NCI-H1105 treated with DMSO at 0.1 percent for 48 hours (cell line): ENCODE measurements at regions not wholly inside any gene's neighbourhood (a gene's known extent, or its start where the extent isn't known, plus 50 kb on each side); places are given as distances from the start of the nearest gene placed in this dataset.
"Not testable (repeated sequence)": the region's sequence is repeated elsewhere in the genome, so short reads cannot be mapped to it uniquely, and the experiment has no call there.

Experiments used
- DNase-seq: peaks from one replicate; lab custom pipeline; 2025; lab: John Stamatoyannopoulos, UW

DNA sequence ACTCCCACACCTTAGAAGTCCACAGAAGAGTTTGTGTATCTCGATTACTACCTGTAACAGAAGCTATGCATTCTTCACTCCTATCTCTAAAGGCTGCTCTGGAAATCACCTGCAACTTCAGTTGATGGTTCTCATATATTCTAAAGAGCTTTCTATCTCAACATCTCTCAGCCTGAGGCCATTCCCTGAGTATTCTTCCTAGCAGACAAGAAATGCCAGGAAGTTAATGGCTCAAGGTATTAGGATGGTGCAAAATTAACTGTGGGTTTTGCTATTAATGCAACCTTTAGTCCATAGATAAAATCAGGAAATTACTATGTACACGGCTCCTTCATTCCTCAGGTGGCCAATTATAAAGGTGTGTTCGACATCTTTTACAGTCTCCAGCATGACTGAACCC, 290.1 kb downstream of the ZNF716 start:
- DNase-seq = not testable (repeated sequence)

DNA sequence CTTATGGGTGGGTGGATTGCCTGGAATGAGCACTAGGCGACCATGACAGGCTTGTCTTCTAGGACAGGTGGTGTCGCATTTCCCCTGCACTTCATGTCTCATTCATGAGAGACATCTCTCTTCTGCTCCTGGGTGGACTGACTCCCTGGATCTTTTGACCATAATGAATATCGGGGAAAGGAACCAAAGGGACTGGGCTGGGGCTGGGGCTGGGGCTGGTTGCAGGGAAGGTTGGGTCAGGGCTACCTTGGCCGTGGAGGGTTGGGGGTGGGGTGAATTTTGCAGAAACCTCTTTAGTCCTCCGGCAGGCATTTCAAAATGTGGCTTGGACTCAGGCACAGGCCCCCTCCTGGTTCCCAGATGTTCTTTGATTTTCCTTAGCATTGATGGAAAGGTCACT, 319.2 kb downstream of the ZNF716 start:
- DNase-seq = no peak

DNA sequence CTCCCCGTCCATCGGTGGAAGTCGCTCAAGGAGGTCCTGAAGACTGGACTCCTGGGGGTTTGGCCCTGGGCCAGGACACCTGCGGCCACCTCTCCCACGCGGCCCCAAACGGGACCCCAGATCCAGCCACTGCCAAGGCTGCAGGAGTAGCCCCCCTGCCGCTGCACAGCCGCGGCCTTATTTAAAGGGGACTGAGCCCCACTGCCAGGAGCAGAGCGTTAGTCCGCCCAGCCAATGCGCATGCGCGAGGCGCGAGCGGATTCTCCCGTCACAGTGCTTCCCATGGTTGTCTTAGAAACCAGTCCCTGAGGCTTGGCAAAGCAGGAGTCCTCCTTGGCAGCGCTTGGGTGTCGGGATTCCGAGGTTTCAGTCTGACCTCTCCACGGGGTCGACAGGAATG, 320.0 kb downstream of the ZNF716 start:
- DNase-seq = peak; percentile 52

DNA sequence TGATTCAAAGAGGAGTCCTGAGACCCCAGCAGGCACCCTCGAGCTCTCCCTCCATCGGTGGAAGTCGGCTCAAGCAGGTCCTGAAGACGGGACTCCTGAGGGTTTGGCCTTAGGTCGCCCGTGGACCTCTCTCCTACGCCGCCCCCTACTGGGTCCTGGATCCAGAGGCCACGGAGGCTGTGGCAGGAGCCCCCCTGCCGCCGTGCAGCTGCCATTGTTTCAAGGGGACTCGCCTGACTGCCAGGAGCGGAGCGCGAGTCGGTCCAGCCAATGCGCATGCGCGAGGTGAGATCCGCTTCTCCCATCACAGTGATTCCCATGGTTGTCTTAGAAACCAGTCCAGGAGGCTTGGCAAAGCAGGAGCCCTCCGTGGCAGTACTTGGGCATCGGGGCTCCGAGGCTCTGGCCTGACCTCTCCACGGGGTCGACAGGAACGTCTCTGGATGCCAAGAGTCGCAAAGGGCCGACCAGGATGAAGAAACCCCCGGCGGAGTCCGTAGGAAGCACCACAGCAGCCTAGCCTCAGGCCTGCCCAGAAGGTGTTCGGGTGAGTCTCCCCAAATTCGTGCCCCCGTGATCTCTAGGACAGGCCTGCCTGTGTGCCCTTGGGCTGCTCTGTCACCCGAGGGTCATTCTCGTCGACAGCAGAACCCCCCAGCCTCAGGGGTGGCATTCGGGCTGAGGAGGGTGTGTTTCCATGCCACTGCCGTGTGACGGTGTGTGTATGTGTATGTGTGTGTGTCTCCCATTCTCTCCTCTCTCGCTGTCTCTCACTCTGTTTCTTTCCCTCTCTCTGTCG, 322.3 kb downstream of the ZNF716 start:
- DNase-seq = peak; percentile 83

DNA sequence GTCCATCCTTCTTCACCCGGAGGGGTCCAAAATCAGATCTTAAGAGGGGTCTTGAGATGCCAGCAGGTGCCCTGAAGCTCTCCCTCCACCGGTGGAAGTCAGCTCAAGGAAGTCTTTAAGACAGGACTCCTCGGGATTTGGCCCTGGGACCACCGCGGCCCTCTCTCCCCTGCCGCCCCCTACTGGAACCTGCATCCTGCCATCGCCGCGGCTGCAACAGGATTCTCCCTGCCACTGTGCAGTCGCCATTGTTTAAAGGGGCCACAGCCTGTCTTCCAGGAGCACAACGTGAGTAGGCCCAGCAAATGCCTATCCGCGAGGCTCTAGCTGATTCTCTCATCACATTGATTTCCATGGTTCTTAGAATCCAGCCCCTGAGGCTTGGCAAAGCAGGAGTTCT, 324.3 kb downstream of the ZNF716 start:
- no peak for DNase-seq

DNA sequence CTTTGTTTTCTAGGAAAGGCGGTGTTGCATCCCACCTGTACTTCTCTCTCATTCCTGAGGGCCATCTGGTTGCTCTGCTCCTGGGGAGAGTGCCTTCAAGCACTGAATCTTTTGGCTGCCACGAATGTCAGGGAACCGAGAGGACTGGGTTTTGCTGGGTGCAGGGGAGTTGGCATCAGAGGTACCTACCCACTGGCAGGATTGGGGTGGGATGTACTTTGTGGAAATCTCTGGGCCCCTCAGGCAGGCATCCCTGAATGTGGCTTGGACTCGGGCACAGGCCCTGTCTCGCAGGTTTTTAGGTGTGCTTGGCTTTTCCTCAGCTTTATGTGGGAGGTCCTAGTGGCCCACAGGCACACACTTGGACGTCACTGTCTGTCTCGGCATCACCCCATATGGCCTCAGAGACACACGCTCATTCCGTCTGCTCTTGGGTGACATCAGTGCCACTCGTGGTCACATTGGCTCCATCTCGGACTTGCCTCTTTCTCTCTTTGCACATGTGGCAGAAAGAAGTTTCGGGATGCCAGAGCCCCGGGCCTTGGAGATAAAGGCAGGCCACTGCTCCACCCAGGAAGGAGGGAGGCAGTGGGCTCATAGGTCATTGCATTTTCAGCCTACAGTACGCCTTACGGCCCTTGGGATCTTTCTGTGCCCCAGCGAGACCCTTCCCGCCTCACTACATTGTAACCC, 325.6 kb downstream of the ZNF716 start:
- DNase-seq = no peak

DNA sequence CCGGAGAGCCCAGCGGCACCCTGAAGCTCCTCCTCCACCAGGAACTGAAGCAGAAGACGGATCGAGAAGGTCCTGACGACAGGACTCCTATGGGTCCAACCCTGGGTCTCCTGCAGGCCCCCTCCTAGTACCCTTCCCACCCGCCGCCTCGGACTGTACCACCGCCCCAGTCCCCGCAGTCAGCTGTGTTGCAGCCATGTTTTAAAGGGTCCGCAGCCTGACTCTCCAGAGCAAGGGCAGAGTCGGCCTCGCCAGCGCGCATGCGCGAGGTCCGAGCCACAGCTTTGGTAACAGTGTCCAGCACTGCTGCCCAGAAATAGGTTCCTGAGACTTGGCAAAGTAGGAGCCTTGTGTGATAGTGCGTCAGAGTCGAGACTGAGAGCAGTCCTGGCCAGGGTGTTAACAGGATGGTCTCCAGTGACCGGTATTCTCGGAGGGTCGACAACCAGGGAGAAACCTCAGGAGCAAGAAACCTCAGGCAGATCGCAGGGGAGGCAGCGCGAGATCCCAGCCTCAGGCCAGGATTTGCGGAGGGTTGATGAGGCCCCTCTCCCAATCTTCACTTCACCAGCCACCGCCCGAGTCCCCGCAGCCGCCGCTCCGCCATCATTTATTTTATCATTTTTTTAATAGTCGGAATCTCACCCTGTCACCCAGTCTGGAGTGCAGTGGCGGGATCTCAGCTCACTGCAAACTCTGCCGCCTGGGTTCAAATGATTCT, 326.3 kb downstream of the ZNF716 start:
- DNase-seq = peak; percentile 34

DNA sequence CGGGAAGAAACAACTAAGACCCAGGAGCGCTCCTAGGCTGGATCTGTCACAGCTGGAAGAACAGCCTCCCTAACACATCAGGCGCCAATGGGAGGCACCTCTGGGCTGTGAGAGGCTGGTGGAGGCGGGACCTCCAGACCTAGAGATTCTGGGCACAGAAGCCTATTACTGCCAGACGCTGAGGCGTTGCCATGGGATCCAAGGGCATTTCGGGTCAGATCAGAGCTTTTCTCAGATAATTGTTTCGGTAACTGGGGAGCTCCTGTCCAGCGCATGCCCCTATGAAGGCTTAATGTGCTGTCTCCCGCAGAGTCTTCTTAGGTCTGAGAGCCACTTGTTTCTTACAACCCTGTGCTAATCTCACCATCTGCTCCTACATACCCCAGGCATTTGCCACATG, 339.2 kb downstream of the ZNF716 start:
- peak; percentile 2 for DNase-seq

DNA sequence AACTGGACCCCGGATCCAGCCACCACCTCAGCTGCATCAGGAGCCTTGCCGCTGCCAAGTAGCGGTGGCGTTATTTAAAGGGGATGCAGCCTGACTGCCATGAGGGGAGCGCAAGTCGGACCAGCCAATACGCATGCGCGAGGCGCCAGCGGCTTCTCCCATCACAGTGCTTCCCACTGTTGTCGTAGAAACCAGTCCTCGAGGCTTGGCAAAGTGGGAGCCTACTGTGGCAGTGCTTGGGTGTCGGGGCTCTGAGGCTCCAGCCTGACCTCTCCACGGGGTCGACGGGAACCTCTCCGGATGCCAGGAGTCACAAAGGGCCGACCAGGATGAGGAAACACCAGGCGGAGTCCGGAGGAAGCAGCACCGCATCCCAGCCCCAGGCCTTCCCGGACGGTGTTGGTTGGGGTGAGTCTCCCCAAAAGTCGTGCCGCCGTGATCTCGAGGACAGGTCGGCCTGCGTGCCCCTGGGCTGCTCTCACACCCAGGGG, 369.6 kb downstream of the ZNF716 start:
- no peak for DNase-seq

DNA sequence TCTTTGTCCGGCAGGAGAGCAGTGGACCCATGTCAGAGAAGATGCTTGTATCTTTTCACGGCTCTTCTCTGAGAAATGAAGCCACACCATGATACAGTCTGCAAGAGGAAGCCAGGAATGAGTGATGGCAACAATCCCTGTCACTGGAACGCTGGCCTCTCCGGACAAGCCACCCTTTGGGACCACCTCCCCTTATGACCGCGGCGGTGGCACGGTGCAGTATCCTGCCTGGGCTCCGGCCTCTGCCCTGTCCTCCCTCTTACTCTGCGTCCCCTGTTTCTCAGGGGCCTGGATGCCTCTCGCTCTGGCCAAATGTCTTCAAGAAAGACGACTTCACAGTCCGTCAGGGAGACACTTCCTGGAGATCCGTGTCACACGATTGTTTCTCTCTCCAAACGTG, 370.5 kb downstream of the ZNF716 start:
- DNase-seq = no peak

DNA sequence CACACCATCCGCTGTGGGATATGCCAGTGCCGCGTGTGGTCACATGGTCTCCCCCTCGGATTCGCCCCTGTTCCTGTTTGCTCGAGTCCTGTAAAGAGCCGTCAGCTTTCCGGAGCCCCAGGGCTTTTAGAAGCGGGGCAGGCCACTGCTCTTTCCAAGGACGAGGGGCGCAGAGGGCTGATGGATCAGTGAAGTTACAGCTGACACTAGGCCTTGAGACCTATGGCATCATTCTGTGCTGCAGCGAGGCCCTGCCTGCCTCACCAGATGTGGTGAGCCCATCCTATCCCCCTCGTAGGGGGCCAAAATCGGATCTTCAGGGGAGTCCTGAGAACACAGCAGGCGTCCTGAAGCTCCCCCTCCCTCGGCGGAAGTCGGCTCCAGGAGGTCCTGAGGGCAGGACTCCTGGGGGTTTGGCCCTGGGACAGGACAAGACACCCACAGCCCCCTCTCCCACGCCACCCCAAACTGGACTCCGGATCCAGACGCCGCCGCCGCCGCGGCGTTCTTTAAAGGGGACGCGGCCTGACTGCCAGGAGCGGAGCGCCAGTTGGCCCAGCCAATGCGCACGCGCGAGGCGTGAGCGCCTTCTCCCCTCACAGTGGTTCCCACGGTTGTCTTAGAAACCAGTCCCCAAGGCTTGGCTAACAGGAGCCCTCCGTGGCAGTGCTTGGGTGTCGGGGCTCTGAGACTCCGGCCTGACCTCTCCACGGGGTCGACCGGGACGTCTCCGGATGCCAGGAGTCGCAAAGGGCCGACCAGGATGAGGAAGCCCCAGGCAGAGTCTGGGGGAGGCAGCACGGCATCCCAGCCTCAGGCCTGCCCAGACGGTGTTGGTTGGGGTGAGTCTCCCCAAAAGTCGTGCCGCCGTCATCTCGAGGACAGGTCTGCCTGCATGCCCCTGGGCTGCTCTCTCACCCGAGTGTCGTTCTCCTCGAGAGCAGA, 371.7 kb downstream of the ZNF716 start:
- no peak for DNase-seq

DNA sequence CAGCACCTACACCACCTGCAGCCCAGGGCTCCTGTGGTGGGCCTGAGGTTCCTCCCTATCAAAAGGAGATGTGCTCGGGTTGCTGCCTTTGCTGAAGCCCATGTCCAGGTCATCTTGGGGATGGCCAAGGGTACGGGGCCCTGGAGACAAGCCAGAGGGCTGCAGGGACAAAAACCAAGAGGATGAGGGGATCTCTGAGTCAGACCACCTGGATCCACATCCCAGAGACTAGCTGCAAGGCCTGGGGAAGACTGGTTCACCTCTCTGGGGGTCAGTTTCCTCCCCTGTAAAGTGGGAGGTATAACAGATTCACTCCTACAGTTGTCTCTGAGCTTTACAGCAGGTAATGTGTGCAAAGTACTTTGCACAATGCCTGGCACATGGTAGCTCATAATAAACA, 376.6 kb downstream of the ZNF716 start:
- DNase-seq = not testable (repeated sequence)

DNA sequence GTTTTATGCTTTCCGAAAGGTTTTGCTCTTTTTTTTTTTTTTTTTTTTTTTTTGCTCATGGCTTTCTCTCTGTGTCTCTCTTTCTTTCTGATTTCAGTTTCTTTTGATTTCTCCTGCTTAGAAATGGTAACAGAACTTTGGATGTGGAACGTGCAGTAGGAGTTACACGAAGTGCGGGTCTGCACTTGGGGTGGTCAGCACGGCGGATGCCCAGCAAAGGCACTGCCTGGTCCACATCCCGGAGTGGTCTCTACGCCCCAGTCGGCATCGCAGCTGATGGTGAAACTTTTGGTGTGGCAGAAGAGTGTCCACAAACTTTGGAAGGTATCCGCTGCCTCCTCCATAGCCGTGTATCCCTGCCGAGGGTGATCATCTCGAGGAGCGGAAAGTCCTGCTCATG, 385.2 kb downstream of the ZNF716 start:
- not testable (repeated sequence) for DNase-seq

DNA sequence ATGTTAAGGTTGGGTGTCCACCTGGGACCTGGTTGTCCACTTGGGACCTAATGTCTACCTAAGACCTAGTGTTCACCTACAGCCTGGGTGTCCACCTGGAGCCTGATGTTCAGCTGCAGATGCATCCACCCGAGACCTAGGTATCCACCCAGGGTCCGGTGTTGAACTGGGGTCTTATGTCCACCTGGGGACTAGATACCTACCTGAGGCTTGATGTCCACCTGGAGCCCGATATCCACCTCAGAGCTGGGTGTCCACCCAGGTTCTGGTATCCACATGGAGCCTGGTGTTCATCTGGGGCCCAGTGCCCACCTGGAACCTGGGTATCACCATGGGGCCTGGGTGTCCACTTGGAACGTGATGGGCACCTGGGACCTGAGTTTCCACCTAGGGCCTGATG, 389.2 kb downstream of the ZNF716 start:
- not testable (repeated sequence) for DNase-seq

DNA sequence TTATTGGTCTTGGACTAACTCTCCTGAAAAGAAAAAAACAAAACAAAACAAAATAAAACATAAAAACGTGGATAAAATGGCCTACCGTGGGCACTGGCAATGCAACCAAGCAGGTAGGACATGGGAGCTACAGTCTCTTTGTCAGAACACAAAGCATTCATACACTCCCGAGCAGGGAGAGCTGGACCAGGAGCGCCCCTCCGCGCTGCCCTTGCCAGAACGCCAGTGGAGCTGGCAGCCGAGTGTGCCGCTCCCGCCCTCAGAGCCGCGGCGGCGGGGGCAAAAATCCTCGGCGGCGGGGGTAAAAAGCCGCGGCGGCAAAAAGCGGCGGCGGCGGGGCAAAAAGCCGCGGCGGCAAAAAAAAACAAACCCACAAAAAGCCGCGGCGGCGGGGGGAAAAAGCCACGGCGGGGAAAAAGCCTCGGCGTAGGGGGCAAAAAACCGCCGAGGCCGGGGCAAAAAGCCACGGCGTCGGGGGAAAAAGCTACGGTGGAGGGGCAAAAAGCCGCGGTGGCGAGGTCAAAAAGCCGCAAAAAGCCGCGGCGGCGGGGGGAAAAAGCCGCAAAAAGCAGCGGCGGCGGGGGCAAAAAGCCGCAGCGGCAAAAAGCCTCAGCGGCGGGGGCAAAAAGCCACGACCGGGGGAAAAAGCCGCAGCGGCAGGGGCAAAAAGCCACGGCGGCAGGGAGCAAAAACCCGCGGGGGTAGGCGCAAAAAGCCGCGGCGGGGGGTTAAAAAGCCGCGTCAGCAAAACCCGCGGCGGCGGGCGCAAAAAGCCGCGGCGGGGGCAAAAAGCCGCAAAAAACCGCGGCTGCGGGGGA, 418.1 kb downstream of the ZNF716 start:
- peak; percentile 84 for DNase-seq

DNA sequence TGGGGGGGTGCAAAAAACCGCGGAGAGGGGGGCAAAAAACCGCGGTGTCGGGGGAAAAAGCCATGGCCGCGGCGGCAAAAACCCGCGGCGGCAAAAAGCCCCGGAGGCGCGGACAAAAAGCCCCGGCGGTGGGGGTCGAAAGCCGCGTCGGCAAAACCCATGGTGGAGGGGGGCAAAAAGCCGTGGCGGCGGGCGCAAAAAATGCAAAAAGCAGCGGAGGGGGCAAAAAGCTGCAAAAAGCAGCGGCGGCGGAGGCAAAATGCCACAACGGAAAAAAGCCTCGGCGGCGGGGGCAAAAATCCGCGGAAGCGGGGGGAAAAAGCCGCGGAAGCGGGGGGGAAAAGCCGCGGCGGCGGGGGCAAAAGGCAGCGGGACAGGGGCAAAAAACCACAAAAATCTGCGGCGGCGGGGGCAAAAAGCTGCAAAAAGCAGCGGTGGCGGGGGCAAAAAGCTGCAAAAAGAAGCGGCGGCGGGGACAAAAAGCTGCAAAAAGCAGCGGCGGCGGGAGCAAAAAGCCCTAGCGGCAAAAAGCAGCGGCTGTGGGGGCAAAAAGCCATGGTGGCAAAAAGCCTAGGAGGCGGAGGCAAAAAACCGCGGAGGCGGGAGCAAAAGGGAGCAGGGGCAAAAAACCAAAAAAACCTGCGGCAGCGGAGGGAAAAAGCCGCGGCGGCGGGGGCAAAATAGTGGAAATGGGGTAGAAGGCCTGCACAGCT, 418.9 kb downstream of the ZNF716 start:
- DNase-seq = peak; percentile 59
